KBM-7 (cell line): ENCODE measurements at regions not wholly inside any gene's neighbourhood (a gene's known extent, or its start where the extent isn't known, plus 50 kb on each side); places are given as distances from the start of the nearest gene placed in this dataset.
"Not testable (repeated sequence)": the region's sequence is repeated elsewhere in the genome, so short reads cannot be mapped to it uniquely, and the experiment has no call there.

Source experiments
- DNase-seq: peaks from one replicate; pipeline ENCODE4 v3.0.0-alpha.2; 2015
- in situ Hi-C: fragments of 300-500 bp; cut with MboI; formaldehyde crosslinking; loops from 2 replicates; pipeline ENCODE4 v1.14.3; 2020; ENCODE audit warnings: low sequenced_read_pairs, low pct_unique_long_range_greater_than_20kb, mixed read lengths

DNA sequence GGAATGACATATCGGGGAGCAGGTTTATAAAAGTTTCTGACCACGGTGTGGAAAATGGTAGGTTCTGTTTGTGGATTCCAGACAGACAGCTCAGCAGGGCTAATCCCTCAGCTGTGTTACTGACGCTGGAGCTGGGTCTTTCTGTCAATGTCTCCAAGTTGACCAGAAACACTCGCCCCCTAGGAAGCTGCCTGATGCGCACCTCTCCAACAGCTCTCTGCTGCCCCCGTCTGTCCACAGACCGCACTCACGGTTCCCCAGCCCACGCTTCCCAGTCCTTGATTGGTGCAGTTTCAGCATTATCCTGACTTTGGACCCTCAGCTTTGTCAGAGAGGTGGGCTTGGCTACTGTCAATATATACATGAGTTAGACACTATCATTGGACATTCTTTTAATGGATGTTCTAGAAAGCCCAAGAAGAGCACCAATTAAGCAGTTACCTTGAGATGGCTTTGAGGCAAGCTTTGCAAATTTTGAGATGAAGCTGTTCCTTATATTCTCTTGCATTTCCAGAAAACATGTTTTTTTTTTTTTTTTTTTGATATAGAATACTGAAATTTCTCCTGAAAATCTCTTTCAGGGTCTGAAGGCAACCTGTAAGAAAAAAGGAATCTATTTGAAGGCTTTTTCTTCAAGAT, 98.9 kb upstream of the TBC1D5 start:
- in situ Hi-C loops, result no loop called here
- DNase-seq, result peak; percentile 84

DNA sequence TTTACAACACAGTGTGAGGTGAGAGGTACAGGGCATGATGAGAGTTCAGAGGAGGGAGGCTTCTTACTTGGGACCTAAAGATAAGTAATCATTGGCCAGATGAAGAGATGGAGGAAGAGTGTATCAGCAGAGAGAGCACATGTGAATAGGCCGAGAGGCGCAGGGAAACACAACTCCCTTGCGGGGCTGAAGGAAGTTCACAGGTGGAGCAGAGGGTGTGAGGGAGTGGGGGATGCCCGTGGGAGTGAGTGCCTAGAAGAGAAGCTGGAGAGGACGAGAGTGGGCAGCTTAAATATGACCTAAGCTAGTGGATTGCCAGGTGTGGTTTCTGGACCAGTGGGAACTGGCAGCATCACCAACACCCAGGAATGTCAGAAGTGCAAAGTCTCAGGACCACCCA, 98.2 kb upstream of the TBC1D5 start:
- in situ Hi-C loops, result no loop called here
- DNase-seq, result no peak

DNA sequence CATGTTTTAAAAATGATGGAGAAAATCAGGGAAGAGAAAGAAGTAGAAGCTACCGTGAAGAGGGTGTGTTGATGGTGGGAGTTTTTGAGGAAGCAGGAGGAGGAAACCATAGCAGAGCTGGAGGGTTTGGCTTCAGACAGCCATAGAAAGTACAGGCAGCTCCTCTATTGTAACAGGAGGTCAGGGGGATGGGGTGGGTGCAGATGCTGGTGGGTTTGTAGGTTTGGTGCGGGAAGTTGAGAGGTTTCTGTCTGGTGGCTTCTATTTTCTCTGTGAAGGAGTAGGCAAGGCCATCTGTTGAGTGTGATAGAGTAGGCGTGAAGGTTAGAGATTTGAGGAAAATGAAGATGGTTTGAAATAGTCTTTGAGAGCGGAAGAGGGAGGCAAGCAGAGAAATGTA, 97.7 kb upstream of the TBC1D5 start:
- DNase-seq, result peak; percentile 42
- in situ Hi-C loops, result no loop called here

DNA sequence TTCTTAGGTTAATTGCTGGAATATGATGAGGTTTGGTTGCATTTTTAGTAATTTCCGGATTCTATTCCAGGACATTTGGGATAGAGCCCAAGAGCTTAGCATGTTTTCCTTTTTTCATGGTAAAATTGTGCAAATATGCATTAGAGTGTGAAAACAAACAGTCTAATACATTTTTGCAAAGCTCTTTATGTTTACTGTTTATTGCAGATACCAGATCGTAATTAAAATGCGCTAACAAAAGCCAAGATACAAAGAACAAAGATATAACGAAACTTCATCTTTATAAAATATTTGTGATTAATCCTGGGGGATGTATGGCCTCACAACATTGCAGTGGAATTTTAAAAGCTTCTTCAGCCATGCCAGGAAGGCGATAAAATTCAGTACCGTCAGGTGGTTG, 94.5 kb upstream of the TBC1D5 start:
- DNase-seq, result no peak
- in situ Hi-C loops, result no loop called here

DNA sequence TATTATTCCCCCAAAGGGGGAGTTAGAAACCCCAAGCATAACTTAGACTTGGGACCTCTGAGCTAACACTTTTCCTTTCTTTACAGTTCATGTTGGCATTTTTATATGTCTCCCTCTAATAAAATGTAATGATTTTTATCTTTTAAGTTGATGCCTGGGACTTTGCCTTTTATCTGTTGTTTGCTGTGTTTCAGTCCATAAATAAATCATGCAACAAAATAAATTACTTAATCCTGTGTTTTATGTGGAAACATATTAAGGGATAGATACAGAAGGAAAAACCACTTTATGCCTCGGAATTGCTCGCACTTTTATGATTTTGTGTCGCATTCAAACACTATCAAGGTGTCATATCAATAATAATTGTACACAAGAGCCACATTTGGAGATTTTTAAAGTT, 93.7 kb upstream of the TBC1D5 start:
- no peak for DNase-seq
- in situ Hi-C loops, result no loop called here

DNA sequence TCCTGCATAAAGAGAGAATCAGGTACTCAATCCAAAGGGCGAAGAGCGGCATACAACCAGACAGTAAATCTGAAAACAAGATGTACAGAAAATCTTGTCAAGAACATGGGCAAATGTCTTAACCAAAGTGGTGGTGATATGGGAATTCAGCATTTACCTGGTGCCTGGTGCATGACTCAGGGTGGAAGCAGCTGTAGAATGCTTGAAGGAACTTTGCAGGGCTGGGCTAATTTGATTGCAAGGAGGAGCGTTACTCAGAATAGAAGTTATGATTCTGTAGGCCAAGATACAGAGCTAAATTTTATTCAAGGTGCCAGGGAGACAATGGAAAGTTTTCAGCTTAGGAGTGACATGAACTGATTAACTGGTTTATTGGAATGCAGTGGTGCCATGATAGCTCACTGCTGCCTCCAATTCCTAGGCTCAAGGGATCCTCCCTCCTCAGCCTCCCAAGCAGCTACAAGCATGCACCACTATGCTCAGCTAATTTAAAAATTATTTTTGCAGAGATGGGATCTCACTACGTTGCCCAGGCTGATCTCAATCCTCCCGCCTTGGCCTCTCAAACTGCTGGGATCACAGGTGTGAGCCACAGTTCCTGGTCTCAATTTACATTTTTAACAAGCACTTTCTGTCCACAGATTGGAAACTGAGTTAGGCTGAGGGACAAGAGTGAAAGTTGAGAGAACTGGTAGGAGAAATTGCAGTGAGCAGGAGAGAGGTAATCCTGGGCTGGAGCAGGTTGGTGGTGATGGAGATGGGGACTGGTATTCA, 91.5 kb upstream of the TBC1D5 start:
- DNase-seq, result no peak
- in situ Hi-C loops, result no loop called here

DNA sequence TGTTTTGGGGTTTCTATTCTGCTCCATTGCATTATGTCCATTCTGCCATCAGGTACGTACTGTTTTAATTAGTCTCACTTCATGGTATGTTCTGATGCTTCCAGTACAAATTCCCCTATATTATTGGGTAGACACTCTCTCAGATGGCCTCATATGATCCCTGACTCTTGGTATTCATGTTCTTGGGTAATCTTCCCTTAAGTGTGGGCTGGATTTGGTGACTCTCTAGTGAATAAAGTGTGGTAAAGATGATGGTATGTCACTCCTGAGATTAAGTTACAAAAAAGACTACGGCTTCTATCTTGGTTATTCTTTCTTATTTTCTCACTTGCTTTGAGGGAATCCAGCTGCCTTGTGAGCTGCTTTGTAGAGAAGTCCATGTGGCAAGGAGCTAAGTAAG, 89.6 kb upstream of the TBC1D5 start:
- in situ Hi-C loops, result no loop called here
- no peak for DNase-seq

DNA sequence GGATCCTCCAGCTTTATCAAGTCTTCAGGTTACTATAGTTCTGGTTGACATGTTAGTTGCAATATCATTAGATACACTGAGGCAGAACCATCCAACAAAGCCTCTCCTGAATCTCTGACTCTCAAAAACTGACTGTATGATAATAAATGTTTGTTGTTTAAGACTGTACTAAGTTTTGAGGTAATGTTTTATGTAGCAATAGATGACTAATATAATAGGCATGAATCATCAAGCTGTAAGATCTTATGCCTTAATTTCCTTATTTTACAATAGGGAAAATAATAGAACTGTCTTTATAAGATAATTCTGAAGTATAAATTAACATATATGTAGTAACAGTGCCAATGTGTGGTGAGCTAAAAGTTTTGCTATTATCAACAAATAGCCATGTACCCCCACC, 88.9 kb upstream of the TBC1D5 start:
- no peak for DNase-seq
- in situ Hi-C loops, result no loop called here

DNA sequence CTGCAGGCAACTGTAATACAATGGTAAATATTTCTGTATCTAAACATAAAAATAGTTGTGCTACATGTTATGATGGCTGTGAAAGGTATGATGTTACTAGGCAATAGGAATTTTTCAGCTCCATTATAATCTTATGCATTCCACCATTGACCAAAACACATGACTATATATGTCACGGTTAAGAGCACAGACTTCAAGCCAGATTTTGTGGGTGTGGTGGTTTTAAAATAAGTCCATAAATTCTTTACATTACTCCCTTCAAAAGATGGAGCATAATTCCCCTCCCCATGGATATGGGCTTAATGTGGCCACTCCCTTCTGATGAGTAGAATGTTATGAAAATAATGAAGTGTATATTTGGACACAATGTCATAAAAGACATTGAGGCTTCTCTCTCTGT, 88.4 kb upstream of the TBC1D5 start:
- no peak for DNase-seq
- in situ Hi-C loops, result no loop called here

DNA sequence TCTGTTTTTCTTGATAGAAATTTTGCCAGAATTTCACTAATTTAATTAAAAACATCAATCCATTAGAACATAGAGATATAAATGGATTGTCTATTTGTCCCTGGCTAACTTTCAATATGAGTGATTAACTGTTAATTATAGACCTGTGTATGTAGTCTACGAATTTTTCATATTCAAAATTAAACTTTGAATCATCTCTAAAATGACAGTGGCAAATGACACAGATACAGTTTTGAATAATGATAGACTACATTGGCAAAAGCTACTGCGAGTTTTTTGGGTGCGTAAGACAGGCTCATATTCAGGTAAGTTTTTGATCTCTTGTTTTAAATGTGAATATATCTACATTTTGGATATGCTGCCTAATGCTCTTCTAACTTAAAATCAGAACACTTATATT, 86.0 kb upstream of the TBC1D5 start:
- in situ Hi-C loops, result no loop called here
- no peak for DNase-seq

DNA sequence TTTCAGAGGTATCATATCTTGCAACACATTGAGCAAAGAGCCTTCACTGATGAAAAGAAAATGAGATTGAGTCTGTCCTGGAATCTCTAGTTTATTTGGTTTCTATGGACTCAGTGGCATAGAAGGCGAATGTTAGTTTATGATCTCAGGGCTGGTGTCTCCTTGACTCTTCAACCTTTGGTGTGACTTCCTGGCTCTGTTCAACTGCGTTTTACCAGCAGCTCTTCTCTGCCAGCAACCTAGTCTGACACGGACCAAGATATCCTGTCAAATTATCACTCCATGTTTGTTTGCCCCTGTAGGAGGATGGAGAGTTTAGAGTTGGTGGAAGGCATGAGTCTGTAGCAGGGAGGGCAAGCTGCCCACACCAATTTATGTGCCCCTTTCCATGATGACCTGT, 82.9 kb upstream of the TBC1D5 start:
- DNase-seq, result no peak
- in situ Hi-C loops, result no loop called here

DNA sequence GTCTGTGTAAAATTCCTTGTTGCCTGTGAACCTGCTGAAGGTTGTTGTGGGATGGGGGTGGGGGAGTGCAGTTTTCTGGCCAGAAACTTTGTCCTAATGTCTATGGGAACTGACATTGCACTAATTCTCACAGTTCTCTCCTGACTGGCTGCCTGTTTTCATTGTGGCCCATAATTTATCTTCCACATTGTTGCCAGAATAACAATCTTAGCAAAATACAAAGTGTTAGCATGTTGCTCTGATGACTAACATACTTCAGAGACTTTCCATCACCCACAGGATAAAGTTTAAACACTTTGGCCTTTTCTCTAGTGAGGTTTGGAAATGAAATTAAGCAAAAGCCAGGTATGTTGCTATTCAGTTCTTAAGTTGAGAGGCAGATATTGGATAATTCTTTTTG, 81.4 kb upstream of the TBC1D5 start:
- in situ Hi-C loops, result no loop called here
- DNase-seq, result no peak

DNA sequence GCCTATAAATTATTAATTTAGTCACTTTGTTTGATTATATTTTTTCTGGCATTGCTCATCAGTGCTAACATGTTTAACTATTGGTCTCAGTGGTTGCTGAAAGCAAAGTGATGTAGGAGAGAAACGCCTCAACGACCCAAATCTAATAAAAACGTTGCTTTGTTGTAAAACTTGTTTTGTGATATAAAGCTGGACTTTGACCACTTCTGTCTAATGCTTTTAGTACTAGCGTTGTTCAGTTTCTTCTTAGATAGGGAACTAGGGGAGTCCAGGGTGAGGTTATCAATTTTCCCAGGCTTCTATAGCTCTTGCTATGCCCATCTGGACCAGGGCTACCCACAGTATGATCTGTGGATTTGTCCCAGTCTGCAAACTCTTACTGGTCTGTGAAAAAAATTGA, 80.6 kb upstream of the TBC1D5 start:
- DNase-seq, result no peak
- in situ Hi-C loops, result no loop called here

DNA sequence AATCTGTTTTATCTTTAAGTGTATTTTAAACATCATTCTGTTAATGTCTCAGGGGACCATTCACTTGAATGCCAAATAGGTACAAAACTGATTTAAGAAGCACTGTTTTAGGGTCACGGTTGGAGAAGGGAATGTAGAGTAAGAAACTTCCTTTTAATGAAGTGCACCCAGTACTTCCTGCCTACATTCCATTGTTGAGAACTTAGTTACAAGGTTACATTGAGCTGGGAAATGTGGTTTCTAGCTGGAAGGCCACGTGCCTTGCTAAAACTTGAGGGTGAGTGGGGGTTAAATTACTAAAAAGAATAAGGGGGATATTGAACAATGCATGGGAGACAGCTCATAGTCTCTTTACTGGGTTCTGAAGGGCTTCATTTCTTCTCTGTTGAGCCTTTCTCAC, 78.3 kb upstream of the TBC1D5 start:
- DNase-seq, result peak; percentile 13
- in situ Hi-C loops, result no loop called here

DNA sequence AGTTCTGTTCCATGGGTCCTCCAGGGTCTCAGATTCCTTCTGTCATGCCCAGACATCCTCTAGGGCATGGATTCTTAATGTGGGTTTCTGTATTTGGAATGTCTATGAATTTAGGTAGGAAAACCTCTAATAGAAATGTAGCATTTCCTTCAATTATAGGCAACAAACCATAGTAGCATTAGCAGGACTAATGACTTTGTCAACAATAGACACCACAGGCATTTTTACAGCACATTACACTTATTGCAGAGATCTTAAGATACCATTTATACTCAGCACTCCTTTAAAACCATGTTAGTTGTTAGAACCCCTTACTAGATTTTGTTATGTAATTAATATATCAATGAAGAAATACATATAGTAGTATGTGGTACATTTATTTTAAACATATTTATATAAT, 77.8 kb upstream of the TBC1D5 start:
- DNase-seq, result no peak

DNA sequence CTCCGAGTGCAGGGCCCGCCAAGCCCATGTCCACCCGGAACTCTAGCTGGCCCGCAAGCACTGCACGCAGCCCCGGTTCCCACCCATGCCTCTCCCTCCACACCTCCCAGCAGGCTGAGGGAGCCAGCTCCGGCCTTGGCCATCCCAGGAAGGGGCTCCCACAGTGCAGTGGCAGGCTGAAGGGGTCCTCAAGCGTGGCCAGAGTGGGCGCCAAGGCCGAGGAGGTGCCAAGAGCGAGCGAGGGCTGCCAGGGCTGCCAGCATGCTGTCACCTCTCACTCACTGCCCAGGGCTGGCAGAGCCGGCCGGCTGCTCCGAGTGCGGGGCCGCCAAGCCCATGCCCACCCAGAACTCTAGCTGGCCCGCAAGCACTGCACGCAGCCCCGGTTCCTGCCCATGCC, 75.5 kb upstream of the TBC1D5 start:
- DNase-seq, in situ Hi-C loops: not testable (repeated sequence)

More for the DNA sequence above, 77.8 kb upstream of the TBC1D5 start:
- in situ Hi-C loops, result no loop called here

DNA sequence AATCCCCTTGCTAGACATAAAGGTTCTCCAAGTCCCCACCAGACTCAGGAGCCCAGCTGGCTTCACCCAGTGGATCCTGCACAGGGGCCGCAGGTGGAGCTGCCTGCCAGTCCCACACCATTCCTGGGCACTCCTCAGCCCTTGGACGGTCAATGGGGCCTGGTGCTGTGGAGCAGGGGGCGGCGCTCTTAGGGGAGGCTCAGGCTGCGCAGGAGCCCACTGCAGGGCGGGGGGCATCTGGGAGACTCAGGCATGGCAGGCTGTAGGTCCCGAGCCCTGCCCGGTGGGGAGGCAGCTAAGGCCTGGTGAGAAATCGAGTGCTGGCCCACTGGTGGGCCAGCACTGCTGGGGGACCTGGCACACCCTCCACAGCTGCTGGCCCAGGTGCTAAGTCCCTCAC, 75.1 kb upstream of the TBC1D5 start:
- in situ Hi-C loops, result no loop called here
- DNase-seq, result no peak

DNA sequence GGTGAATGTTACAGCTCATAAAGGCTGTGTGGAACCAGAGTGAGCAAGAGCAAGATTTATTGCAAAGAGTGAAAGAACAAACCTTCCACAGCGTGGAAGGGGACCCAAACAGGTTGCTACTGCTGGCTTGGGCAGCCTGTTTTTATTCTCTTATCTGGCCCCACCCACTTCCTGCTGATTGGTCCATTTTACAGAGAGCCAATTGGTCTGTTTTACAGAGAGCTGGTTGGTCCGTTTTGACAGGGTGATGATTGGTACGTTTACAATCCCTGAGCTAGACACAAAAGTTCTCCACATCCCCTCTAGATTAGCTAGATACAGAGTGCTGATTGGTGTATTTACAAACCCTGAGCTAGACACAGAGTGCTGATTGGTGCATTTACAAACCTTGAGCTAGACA, 74.4 kb upstream of the TBC1D5 start:
- in situ Hi-C loops, DNase-seq: not testable (repeated sequence)

DNA sequence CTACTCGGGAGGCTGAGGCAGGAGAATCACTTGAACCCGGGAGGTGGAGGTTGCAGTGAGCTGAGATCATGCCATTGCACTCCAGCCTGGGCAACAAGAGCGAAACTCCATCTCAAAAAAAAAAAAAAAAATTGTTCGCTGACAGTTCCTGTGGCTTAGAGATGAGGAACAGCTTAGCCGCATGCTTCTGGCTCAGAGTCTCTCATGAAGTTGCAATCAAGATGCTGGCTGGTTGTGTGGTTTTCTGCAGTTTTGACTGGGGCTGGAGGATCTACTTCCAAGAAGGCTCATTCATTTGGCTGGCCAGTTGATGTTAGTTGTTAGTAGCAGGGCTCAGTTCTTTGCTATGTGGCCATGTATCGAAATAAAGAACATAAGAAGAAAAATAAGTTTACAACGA, 69.9 kb upstream of the TBC1D5 start:
- in situ Hi-C loops, DNase-seq: not testable (repeated sequence)

DNA sequence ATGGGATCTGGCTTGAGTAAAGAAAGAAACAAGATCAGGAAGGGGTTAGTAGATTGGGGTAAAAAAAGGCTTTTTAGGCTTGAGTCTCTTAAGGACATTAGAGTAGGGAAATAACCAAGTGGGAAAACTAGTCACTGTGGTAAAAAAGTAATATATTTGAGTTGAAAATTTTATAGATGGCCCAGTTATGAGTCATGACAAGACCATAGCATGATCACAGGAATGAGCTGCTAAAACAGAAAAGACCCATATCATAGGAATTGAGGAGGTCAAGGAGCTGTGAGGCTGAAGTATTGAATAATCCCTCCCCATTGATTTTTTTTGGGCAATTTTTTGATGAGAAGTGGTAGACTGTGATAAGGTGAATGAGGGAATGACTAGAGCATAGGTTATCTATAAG, 69.2 kb upstream of the TBC1D5 start:
- no peak for DNase-seq
- in situ Hi-C loops, result no loop called here

DNA sequence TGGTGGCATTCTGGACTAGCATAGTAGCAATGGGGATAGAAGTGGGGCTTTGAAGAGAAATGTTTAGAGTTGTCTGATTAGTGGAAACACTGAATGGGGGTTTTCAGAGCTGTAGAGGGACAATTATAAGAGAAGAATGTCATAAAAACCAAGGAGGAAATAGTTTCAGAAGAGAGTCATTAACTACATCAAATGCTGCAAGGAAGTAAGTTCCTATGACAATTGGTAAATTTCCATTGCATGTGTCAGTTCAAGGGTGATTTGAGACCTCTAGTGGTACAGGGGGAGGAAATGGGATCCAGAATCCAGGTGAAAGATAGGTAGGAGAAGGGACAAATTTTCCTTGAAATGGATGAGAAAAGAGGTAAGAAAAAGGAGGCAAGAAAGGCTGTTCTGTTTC, 68.3 kb upstream of the TBC1D5 start:
- peak; percentile 8 for DNase-seq

More for the DNA sequence above, 68.3 kb upstream of the TBC1D5 start:
- in situ Hi-C loops, result no loop called here
